Activated CD4-positive, alpha-beta T cell treated with anti-CD3 and anti-CD28 coated beads for 1 hour (primary cell): ENCODE measurements at regions not wholly inside any gene's neighbourhood (a gene's known extent, or its start where the extent isn't known, plus 50 kb on each side); places are given as distances from the start of the nearest gene placed in this dataset.

Experiments used
- DNase-seq: peaks from one replicate; pipeline ENCODE4 v3.0.0-alpha.2; 2020

DNA sequence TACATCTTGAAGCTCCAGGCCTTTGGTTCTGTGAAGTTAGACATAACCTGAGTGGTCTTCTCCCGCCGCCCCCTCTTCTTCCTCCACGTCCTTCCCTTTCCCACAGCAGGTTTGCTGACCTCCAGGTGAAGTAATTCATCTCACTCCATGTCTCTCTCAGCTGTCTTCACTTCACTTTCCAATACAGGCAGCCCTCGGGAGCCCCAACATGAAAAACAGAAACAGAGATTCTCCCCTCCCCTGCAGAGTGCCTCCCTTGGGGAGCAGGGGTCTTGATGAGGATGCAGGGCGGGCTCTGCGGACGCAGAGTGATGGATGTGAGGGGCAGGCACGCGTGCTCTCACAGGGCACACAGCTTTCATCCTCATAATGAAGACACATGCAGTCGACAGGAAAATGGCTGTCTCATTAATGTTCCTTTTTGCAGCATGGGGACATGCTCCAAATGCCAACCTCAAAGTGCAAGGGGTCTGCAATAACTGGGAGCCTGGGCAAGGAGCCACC, 95.6 kb downstream of the GPAM start:
- DNase-seq: no peak

DNA sequence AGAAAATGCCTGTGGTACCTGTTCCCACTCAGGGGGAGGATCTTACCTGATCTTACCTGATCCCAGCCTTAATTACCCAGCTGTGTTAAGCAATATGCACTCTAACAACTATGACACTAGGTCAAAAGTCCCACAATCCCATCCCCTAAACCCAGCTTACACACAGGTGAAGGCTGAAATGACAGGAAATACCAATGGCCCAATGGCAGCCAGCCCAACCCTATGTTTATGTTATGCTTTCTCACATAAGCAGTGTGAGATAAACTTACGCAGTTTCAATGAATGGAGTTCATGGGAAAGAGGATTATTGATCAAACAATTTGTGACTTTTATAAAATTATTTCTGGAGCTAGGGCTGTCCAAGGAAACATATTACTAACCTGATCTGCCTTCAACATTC, 91.9 kb downstream of the GPAM start:
- no peak for DNase-seq

DNA sequence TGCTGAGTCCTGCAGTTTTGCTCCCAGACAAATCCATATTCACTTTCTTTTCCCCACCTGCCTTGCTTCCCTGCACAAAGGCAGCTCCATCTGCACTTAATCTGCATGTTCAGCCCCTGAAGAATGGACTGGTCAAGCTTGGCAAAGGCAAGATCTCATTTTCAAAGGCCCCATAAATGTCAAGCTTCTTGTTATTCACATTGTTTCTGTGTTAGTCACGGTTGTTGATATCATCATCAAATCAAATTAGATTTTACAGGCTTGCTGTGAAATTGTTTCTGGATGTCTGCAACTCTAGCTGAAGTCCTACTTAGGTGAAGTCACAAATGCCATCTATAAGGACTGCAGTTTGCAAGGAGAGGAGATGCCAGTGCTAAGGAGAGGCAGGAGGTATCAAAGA, 91.0 kb downstream of the GPAM start:
- no peak for DNase-seq

DNA sequence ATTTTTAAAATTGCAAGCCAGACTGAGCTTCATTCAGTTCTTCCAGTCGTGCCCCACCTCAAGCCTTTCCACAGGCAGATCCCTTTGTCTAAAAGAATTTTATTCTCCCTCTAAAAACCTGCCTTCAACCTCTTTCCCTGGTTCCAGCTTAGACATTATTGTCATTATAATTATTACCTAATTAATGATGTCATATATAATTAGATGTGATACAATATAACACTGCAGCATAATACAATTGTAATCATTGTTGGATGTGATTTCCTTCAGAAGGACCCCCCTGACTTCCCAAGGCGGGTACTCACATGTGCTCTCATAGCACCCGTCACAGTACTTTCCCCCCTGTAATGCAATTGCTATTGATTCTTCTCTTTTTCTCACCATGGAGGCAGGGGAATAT, 88.6 kb downstream of the GPAM start:
- no peak for DNase-seq

DNA sequence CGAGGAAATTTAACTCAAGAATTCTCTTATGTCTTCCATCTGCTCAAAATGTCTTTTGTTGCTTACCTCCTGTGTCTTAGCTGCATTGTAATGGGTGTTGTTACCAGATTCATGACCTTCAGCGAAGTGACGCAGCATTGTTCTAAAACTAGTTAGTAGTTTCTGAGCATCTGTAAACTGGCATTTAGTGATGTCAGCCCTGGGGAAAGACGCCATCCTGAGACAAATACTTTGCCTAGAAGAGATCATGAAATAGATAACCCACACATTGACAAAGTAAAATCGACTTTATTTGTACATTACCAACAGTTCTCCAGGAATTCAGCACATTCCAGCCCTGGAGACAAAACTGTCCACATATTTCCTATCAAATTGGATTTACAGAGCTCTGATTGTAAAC, 87.8 kb downstream of the GPAM start:
- no peak for DNase-seq

DNA sequence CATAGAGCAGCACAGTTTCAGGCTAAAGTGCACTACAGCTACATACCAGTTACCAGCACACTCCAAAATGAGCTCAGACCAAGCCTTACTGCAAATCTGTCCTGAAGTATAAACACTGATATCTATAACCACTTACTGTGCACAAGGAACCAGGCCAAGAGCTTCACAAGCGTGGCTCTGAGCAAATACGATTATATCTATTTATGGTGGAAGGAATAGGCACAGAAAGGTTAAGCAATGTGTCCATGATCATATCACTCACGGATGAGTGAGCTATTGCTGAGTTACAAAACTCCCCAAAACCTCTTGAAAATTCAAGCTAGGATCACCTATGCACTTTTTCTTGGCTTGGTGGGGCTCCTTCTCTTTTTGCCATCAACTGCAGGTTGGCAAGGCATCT, 84.9 kb downstream of the GPAM start:
- DNase-seq: no peak
